ENCODE measurements at regions not wholly inside any gene's neighbourhood (a gene's known extent, or its start where the extent isn't known, plus 50 kb on each side); places are given as distances from the start of the nearest gene placed in this dataset.
"Not testable (repeated sequence)": the region's sequence is repeated elsewhere in the genome, so short reads cannot be mapped to it uniquely, and the experiment has no call there.

- no peak for DNase-seq (ENCODE audit: low spot score)
These were observed 145.6 kb upstream of the ABI3BP start for GRCh38 chr3:101138817-101139216.

GRCh38 chr3:101134331-101134730 lies 141.1 kb upstream of the ABI3BP start:
- no peak for DNase-seq (ENCODE audit: low spot score)

- no peak for DNase-seq (ENCODE audit: low spot score)
These were observed 140.4 kb upstream of the ABI3BP start for GRCh38 chr3:101133652-101134051.

- not testable (repeated sequence) for DNase-seq (ENCODE audit: low spot score)
These were observed 140.0 kb upstream of the ABI3BP start for GRCh38 chr3:101133197-101133596.

GRCh38 chr3:101131767-101132166 lies 138.5 kb upstream of the ABI3BP start:
- no peak for DNase-seq (ENCODE audit: low spot score)

- DNase-seq (ENCODE audit: low spot score), result no peak
These were observed 135.6 kb upstream of the ABI3BP start for GRCh38 chr3:101128786-101129185.

- no peak for DNase-seq (ENCODE audit: low spot score)
These were observed 134.8 kb upstream of the ABI3BP start for GRCh38 chr3:101128001-101128400.

GRCh38 chr3:101124125-101124524 lies 130.9 kb upstream of the ABI3BP start:
- no peak for DNase-seq (ENCODE audit: low spot score)

GRCh38 chr3:101123081-101123480 lies 129.9 kb upstream of the ABI3BP start:
- no peak for DNase-seq (ENCODE audit: low spot score)

GRCh38 chr3:101122681-101123080 lies 129.5 kb upstream of the ABI3BP start:
- no peak for DNase-seq (ENCODE audit: low spot score)

- DNase-seq (ENCODE audit: low spot score), result no peak
These were observed 126.8 kb upstream of the ABI3BP start for GRCh38 chr3:101120039-101120438.

- DNase-seq (ENCODE audit: low spot score), result no peak
These were observed 126.3 kb upstream of the ABI3BP start for GRCh38 chr3:101119535-101119934.

- no peak for DNase-seq (ENCODE audit: low spot score)
These were observed 124.8 kb upstream of the ABI3BP start for GRCh38 chr3:101117980-101118379.

GRCh38 chr3:101117465-101117864 lies 124.2 kb upstream of the ABI3BP start:
- no peak for DNase-seq (ENCODE audit: low spot score)

- DNase-seq (ENCODE audit: low spot score), result not testable (repeated sequence)
These were observed 117.1 kb upstream of the ABI3BP start for GRCh38 chr3:101110295-101110694.

- DNase-seq (ENCODE audit: low spot score), result no peak
These were observed 111.1 kb upstream of the ABI3BP start for GRCh38 chr3:101104321-101104720.

- no peak for DNase-seq (ENCODE audit: low spot score)
These were observed 109.6 kb upstream of the ABI3BP start for GRCh38 chr3:101102678-101103296.

- no peak for DNase-seq (ENCODE audit: low spot score)
These were observed 107.3 kb upstream of the ABI3BP start for GRCh38 chr3:101100361-101101009.

GRCh38 chr3:101099791-101100190 lies 106.6 kb upstream of the ABI3BP start:
- no peak for DNase-seq (ENCODE audit: low spot score)

GRCh38 chr3:101096444-101096843 lies 103.2 kb upstream of the ABI3BP start:
- no peak for DNase-seq (ENCODE audit: low spot score)

- DNase-seq (ENCODE audit: low spot score), result no peak
These were observed 102.6 kb upstream of the ABI3BP start for GRCh38 chr3:101095693-101096430.

- DNase-seq (ENCODE audit: low spot score), result no peak
These were observed 98.3 kb upstream of the ABI3BP start for GRCh38 chr3:101091489-101091888.

GRCh38 chr3:101085752-101086151 lies 92.5 kb upstream of the ABI3BP start:
- no peak for DNase-seq (ENCODE audit: low spot score)

Measured in kidney capillary endothelial cell (primary cell).